ENCODE measurements at regions not wholly inside any gene's neighbourhood (a gene's known extent, or its start where the extent isn't known, plus 50 kb on each side); places are given as distances from the start of the nearest gene placed in this dataset.

DNA sequence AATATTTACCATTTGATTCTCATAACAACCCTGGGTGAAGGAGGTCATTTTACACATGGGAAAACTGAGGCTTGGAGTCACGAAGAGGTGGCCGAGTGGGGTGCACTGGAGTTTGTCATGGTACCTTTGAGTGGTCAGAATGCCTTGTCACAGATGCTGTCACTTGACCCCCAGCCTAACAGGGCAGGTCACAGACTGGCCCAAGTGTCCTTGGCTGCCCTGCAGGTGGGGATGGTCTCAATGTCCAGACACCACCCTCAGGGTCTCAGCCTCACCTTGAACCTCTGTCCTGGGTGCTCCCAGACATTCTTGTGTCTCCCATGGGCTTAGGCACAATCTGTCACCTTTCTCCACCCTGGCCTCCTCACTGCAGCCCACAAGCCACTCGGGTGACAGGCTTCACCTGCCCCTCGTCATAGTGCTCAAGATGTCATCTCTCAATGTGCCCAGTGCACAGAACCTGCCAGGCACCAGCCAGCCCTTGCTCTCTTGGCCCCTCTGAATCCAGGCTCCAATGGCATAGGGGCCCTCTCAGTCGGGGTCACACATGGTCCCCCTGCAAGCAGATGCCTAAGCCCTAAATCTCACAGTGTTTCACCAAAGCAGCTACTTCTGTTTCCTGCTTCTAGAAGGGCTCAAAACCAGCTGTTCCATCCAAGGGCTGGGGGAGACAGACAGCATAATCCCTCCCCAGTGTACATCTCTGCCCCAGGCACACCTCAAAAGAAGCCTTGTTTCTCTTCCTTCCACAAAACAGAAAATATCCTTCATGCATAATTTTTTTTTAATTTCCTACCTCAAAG lies 76.8 kb upstream of the NANOS1 start:
- peak; percentile 66 for DNase-seq (ENCODE audit: extremely low spot score)
- H3K4me3 ChIP-seq = no peak overlapping the region
- WGBS = 95% methylated on average over 4 of the region's 5 CpGs
- TF ChIP-seq POLR2A (IDR thresholded peaks at IDR 0.05; ENCODE audit: low read depth) (no peak), CTCF (IDR thresholded peaks at IDR 0.05) (no peak), POLR2AphosphoS5 (IDR thresholded peaks at IDR 0.05) (no peak), EP300 (IDR thresholded peaks at IDR 0.05) (no peak)
- H3K4me1 ChIP-seq = peaks cover 9 to 21% (median 14%) of the 10 kb centered on the region in 4 donors
- intact Hi-C loops (cut with DNase I) = no loop called here
- no peaks in the 10 kb centered on the region for H3K27me3 ChIP-seq
- H3K27ac ChIP-seq (replicated peaks in 1 of 4) = no peak overlapping the region
- H3K9me3 ChIP-seq = no peaks in the 10 kb centered on the region
- H3K36me3 ChIP-seq = no peaks in the 10 kb centered on the region

DNA sequence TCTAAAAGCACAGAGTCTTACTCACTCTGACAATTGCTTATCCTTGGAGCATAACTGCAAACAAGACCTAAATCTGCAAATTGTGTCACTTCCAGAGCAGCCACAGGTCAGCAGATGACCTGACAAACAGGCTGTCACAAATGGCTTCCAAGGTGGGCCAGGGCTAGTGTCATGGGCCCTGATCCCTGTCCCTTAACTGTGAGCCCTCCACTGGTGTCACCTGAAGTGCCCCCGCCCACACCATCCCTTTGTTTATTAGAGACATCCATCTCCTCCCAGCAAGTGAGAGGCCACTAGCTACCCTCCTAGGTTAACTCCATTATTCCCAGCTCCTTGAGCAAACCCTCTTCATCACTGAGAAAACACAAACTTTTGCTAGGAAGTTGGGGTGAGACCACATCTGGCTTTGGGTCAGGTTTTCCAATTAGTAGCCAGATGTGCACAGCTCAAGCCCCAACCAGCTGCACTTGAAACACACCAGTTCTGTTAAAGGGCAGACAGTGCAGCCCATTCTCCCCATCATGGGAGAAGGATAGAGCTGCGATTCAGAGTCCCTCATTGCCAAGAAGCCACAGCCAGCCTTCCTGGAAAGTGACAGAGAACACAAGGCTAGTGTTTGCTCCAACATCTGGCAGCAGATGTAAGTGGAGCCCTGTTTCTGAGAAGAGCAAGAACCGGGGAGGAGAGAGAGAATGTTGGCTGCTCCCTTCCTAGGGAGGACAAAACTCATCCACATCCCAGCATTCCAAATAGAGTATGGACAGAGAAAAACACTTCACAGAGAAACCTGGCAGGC lies 75.7 kb upstream of the NANOS1 start:
- Histone ChIP-seq H3K27ac (replicated peaks in 1 of 4) (no peak overlapping the region), H3K27me3 (no peaks in the 10 kb centered on the region), H3K36me3 (no peaks in the 10 kb centered on the region), H3K4me1 (peaks cover 12 to 27% (median 21%) of the 10 kb centered on the region in 4 donors), H3K4me3 (no peak overlapping the region), H3K9me3 (no peaks in the 10 kb centered on the region)
- DNase-seq (ENCODE audit: extremely low spot score) = peak; percentile 89
- no peak for TF ChIP-seq CTCF (IDR thresholded peaks at IDR 0.05)
- TF ChIP-seq POLR2AphosphoS5 (IDR thresholded peaks at IDR 0.05) = no peak
- TF ChIP-seq EP300 (IDR thresholded peaks at IDR 0.05) = no peak
- no peak for TF ChIP-seq POLR2A (IDR thresholded peaks at IDR 0.05; ENCODE audit: low read depth)
- 79% methylated on average over 3 of the region's 3 CpGs for WGBS
- intact Hi-C loops (cut with DNase I) = no loop called here

- no peak overlapping the region for H3K27ac ChIP-seq (replicated peaks in 1 of 4)
- peaks cover 25 to 42% (median 37%) of the 10 kb centered on the region in 4 donors for H3K4me1 ChIP-seq
- no peak overlapping the region for H3K4me3 ChIP-seq
- H3K36me3 ChIP-seq = no peaks in the 10 kb centered on the region
- H3K27me3 ChIP-seq = no peaks in the 10 kb centered on the region
- no peak for DNase-seq (ENCODE audit: extremely low spot score)
- intact Hi-C loops (cut with DNase I) = no loop called here
- whole genome bisulfite sequencing = 92% methylated on average over 3 of the region's 3 CpGs
- TF ChIP-seq EP300 (IDR thresholded peaks at IDR 0.05) = no peak
- TF ChIP-seq POLR2AphosphoS5 (IDR thresholded peaks at IDR 0.05) = no peak
- TF ChIP-seq POLR2A (IDR thresholded peaks at IDR 0.05; ENCODE audit: low read depth) = no peak
- TF ChIP-seq CTCF (IDR thresholded peaks at IDR 0.05) = no peak
- H3K9me3 ChIP-seq = no peaks in the 10 kb centered on the region
Measured at GRCh38 chr10:118955531-118955930, 74.0 kb upstream of the NANOS1 start.

- WGBS = 93% methylated on average over 4 of the region's 4 CpGs
- Histone ChIP-seq H3K4me1 (peaks cover 25 to 46% (median 38%) of the 10 kb centered on the region in 4 donors), H3K4me3 (no peak overlapping the region), H3K27me3 (no peaks in the 10 kb centered on the region), H3K27ac (replicated peaks in 1 of 4) (no peak overlapping the region), H3K36me3 (no peaks in the 10 kb centered on the region), H3K9me3 (no peaks in the 10 kb centered on the region)
- TF ChIP-seq CTCF (IDR thresholded peaks at IDR 0.05) (no peak), POLR2A (IDR thresholded peaks at IDR 0.05; ENCODE audit: low read depth) (no peak), POLR2AphosphoS5 (IDR thresholded peaks at IDR 0.05) (no peak), EP300 (IDR thresholded peaks at IDR 0.05) (no peak)
- DNase-seq (ENCODE audit: extremely low spot score) = peak; percentile 79
- intact Hi-C loops (cut with DNase I) = no loop called here
Measured at GRCh38 chr10:118955951-118956801, 73.3 kb upstream of the NANOS1 start.
